ENCODE measurements at regions not wholly inside any gene's neighbourhood (a gene's known extent, or its start where the extent isn't known, plus 50 kb on each side); places are given as distances from the start of the nearest gene placed in this dataset.
A peak's percentile ranks its signal among the peaks of the same experiment; 100 is the strongest.

GRCh38 chr4:3679851-3680311 is 86.3 kb upstream of the ADRA2C start:
- Histone ChIP-seq H3K79me2 (ENCODE audit: insufficient read depth) (no peaks in the 10 kb centered on the region), H2AFZ (no peak overlapping the region), H4K20me1 (ENCODE audit: insufficient read depth) (no peaks in the 10 kb centered on the region), H3K4me1 (ENCODE audit: insufficient read depth) (no peaks in the 10 kb centered on the region), H3F3A (ENCODE audit: insufficient read depth) (no peaks in the 10 kb centered on the region), H3K27me3 (replicated peaks; ENCODE audit: insufficient read depth) (no peaks in the 10 kb centered on the region; the same call in none of the 2 replicates), H3K27ac (no peak overlapping the region), H3K36me3 (ENCODE audit: low read depth) (no peaks in the 10 kb centered on the region), H3K4me2 (ENCODE audit: unreplicated experiment) (no peak overlapping the region), H3K9me3 (ENCODE audit: low read depth) (no peaks in the 10 kb centered on the region), H3K9ac (no peak overlapping the region), H3K9me2 (ENCODE audit: insufficient read depth) (no peaks in the 10 kb centered on the region), H3K4me3 (no peak overlapping the region)
- no peak for DNase-seq
- TF ChIP-seq EZH2phosphoT487 (IDR thresholded peaks at IDR 0.05; ENCODE audit: insufficient read depth, low read depth) (no peak), EZH2 (IDR thresholded peaks at IDR 0.05; ENCODE audit: insufficient read depth, poor library complexity, severe bottlenecking) (no peak)
- WGBS, 2 experiments (ENCODE audit: low coverage in 1 of 2, low lambda C conversion rate in 2 of 2, missing lambda C conversion rate in 2 of 2): 61 to 64% methylated on average over 25 of the region's 25 CpGs
- in situ Hi-C loops (cut with MboI): no loop called here

GRCh38 chr4:3679071-3679825 is 86.9 kb upstream of the ADRA2C start:
- WGBS, 2 experiments (ENCODE audit: low coverage in 1 of 2, low lambda C conversion rate in 2 of 2, missing lambda C conversion rate in 2 of 2): 68 to 72% methylated on average over 25 to 26 of the region's 26 CpGs
- H3K4me2 ChIP-seq (ENCODE audit: unreplicated experiment): no peak overlapping the region
- H3K9me2 ChIP-seq (ENCODE audit: insufficient read depth): no peaks in the 10 kb centered on the region
- DNase-seq: no peak
- H3K27ac ChIP-seq: no peak overlapping the region
- in situ Hi-C loops (cut with MboI): no loop called here
- no peaks in the 10 kb centered on the region for H3K9me3 ChIP-seq (ENCODE audit: low read depth)
- H3K4me1 ChIP-seq (ENCODE audit: insufficient read depth): no peaks in the 10 kb centered on the region
- H3K36me3 ChIP-seq (ENCODE audit: low read depth): no peaks in the 10 kb centered on the region
- H3F3A ChIP-seq (ENCODE audit: insufficient read depth): no peaks in the 10 kb centered on the region
- no peak for TF ChIP-seq EZH2 (IDR thresholded peaks at IDR 0.05; ENCODE audit: insufficient read depth, poor library complexity, severe bottlenecking)
- no peak for TF ChIP-seq EZH2phosphoT487 (IDR thresholded peaks at IDR 0.05; ENCODE audit: insufficient read depth, low read depth)
- no peak overlapping the region for H3K9ac ChIP-seq
- no peak overlapping the region for H3K4me3 ChIP-seq
- no peaks in the 10 kb centered on the region; the same call in none of the 2 replicates for H3K27me3 ChIP-seq (replicated peaks; ENCODE audit: insufficient read depth)
- no peaks in the 10 kb centered on the region for H3K79me2 ChIP-seq (ENCODE audit: insufficient read depth)
- H4K20me1 ChIP-seq (ENCODE audit: insufficient read depth): no peaks in the 10 kb centered on the region
- H2AFZ ChIP-seq: no peak overlapping the region

GRCh38 chr4:3677748-3678070 is 88.5 kb upstream of the ADRA2C start:
- Histone ChIP-seq H2AFZ (no peak overlapping the region), H3F3A (ENCODE audit: insufficient read depth) (no peaks in the 10 kb centered on the region), H4K20me1 (ENCODE audit: insufficient read depth) (no peaks in the 10 kb centered on the region), H3K9me3 (ENCODE audit: low read depth) (no peaks in the 10 kb centered on the region), H3K9me2 (ENCODE audit: insufficient read depth) (no peaks in the 10 kb centered on the region), H3K4me1 (ENCODE audit: insufficient read depth) (no peaks in the 10 kb centered on the region), H3K27ac (no peak overlapping the region), H3K79me2 (ENCODE audit: insufficient read depth) (no peaks in the 10 kb centered on the region), H3K36me3 (ENCODE audit: low read depth) (no peaks in the 10 kb centered on the region), H3K4me2 (ENCODE audit: unreplicated experiment) (no peak overlapping the region), H3K9ac (no peak overlapping the region), H3K27me3 (replicated peaks; ENCODE audit: insufficient read depth) (peaks cover 4% of the 10 kb centered on the region), H3K4me3 (no peak overlapping the region)
- 40 to 45% methylated on average over 7 of the region's 7 CpGs for WGBS, 2 experiments (ENCODE audit: low coverage in 1 of 2, low lambda C conversion rate in 2 of 2, missing lambda C conversion rate in 2 of 2)
- in situ Hi-C loops (cut with MboI): no loop called here
- TF ChIP-seq EZH2phosphoT487 (IDR thresholded peaks at IDR 0.05; ENCODE audit: insufficient read depth, low read depth) (no peak), EZH2 (IDR thresholded peaks at IDR 0.05; ENCODE audit: insufficient read depth, poor library complexity, severe bottlenecking) (no peak)
- peak; percentile 20 for DNase-seq

- H3F3A ChIP-seq (ENCODE audit: insufficient read depth): no peaks in the 10 kb centered on the region
- H4K20me1 ChIP-seq (ENCODE audit: insufficient read depth): no peaks in the 10 kb centered on the region
- H3K36me3 ChIP-seq (ENCODE audit: low read depth): no peaks in the 10 kb centered on the region
- H3K9me3 ChIP-seq (ENCODE audit: low read depth): no peaks in the 10 kb centered on the region
- no peaks in the 10 kb centered on the region for H3K9me2 ChIP-seq (ENCODE audit: insufficient read depth)
- no peak overlapping the region for H3K9ac ChIP-seq
- WGBS, 2 experiments (ENCODE audit: low coverage in 1 of 2, low lambda C conversion rate in 2 of 2, missing lambda C conversion rate in 2 of 2): 40 to 42% methylated on average over 22 to 24 of the region's 24 CpGs
- H3K27me3 ChIP-seq (replicated peaks; ENCODE audit: insufficient read depth): peaks cover 4% of the 10 kb centered on the region
- no peak overlapping the region for H3K27ac ChIP-seq
- no peak overlapping the region for H3K4me2 ChIP-seq (ENCODE audit: unreplicated experiment)
- no peak overlapping the region for H2AFZ ChIP-seq
- in situ Hi-C loops (cut with MboI): no loop called here
- no peak for TF ChIP-seq EZH2phosphoT487 (IDR thresholded peaks at IDR 0.05; ENCODE audit: insufficient read depth, low read depth)
- TF ChIP-seq EZH2 (IDR thresholded peaks at IDR 0.05; ENCODE audit: insufficient read depth, poor library complexity, severe bottlenecking): no peak
- H3K4me1 ChIP-seq (ENCODE audit: insufficient read depth): no peaks in the 10 kb centered on the region
- H3K79me2 ChIP-seq (ENCODE audit: insufficient read depth): no peaks in the 10 kb centered on the region
- no peak overlapping the region for H3K4me3 ChIP-seq
- DNase-seq: no peak
Observed at GRCh38 chr4:3676907-3677747, 89.1 kb upstream of the ADRA2C start.

Measured in GM23248 (cell line).